Heart right ventricle (tissue), 16 donors: ENCODE measurements at regions not wholly inside any gene's neighbourhood (a gene's known extent, or its start where the extent isn't known, plus 50 kb on each side); places are given as distances from the start of the nearest gene placed in this dataset.

Experiments
- ATAC-seq, 8 donors: fragments of 200-7000 bp; cut with Tn5 transposase; one replicate each; pipeline ENCODE4 v1.9.1; 2020; ENCODE audit warnings: mild to moderate bottlenecking in 8 of 8, moderate library complexity in 8 of 8, moderate number of reproducible peaks in 1 of 8
- DNase-seq, 2 donors: peaks; one replicate each; pipeline ENCODE4 v3.0.0-alpha.2; 2020
- H3K27ac ChIP-seq, 10 donors: fragments of 200-600 bp; sonication (generic) in 2 of 10; one replicate each; pipeline versions ENCODE4 v1.5.0 to v1.8.0; 2020 to 2022; ENCODE audit warnings: mild to moderate bottlenecking in 3 of 10
- H3K27me3 ChIP-seq, 7 donors: fragments of 200-600 bp; one replicate each; pipeline ENCODE4 v1.8.0; 2021 to 2022; ENCODE audit warnings: mild to moderate bottlenecking in 2 of 7
- H3K36me3 ChIP-seq, 9 donors: fragments of 200-600 bp; sonication (generic) in 1 of 9; one replicate each; pipeline versions ENCODE4 v1.5.0 to v1.8.0; 2020 to 2022; ENCODE audit warnings: mild to moderate bottlenecking in 2 of 9
- H3K4me1 ChIP-seq, 9 donors: fragments of 200-600 bp; sonication (generic) in 1 of 9; one replicate each; pipeline versions ENCODE4 v1.5.0 to v1.8.0; 2020 to 2022; ENCODE audit warnings: mild to moderate bottlenecking in 4 of 9
- H3K4me3 ChIP-seq, 10 donors: fragments of 200-600 bp; sonication (generic) in 2 of 10; one replicate each; pipeline versions ENCODE4 v1.5.0 to v1.8.0; 2020 to 2022; ENCODE audit warnings: mild to moderate bottlenecking in 7 of 10, moderate library complexity in 2 of 10
- H3K9me3 ChIP-seq, 11 donors: fragments of 200-600 bp in 10 of 11; sonication (generic) in 2 of 11; one replicate each; pipeline versions ENCODE4 v1.5.0 to v1.8.0; 2013 to 2022; ENCODE audit warnings: mild to moderate bottlenecking in 2 of 11, control low read depth in 1 of 11, moderate library complexity in 1 of 11
- CTCF ChIP-seq, 9 donors: fragments of 200-600 bp; sonication (generic) in 2 of 9; IDR thresholded peaks; one replicate each; pipeline versions ENCODE4 v1.5.0 to v1.8.0; 2021 to 2022; ENCODE audit warnings: antibody characterized with exemption in 9 of 9, mild to moderate bottlenecking in 5 of 9, moderate library complexity in 1 of 9
- WGBS, 2 donors: extraction: QIAGEN DNeasy Blood & Tissue Kit; methylation state at CpG; one replicate each; pipeline ENCODE4 v1.1.7; 2013; ENCODE audit warnings: inconsistent platforms in 1 of 2; 5-methylcytosine and 5-hydroxymethylcytosine counted together
- intact Hi-C, 10 donors: fragments of 100-400 bp; cut with DNase I; formaldehyde crosslinking; loops; one replicate each; pipeline versions ENCODE4 v1.11.1 to v1.14.2; 2022
- donor health status: Arrhythmogenic right ventricular cardiomyopathy.
- donor health status: ischemic (EF 13 %, LVEDD 7.1; RV severe dilation, severe dysfunction).
- donor health status: healthy with polysubstance abuse.
- donor health status: DM: no; HTN: yes; CAD: no.
- donor health status: DM: no; HTN: no; CAD: no.
- donor health status: ischemic (EF 25% LVEDD 6.9; RV normal size, moderate dysfunction).
- donor health status: ischemic (EF 25% LVEDD 5.7; RV mildly dilated, moderate dysfunction).
- donor health status: healthy.
- donor health status: DM: yes; HTN: yes; CAD: no.
- donor health status: Ischemic cardiomyopathy.
- donor health status: ischemic (EF 35%, LVEDD 5.7; RV mildly dilated, moderate dysfunction).
- donor health status: nonischemic (EF 11% LVEDD 7.7; RV severe dilation, severe dysfunction).
- donor health status: DM: yes; HTN: yes; CAD: no.
- donor health status: PGD.
- donor health status: ischemic (EF 29% LVEDD 5.4; RV normal size, mild dysfunction).
- donor health status: nonischemic (EF 23%, LVEDD 6.1; RV moderate dilation, normal function).

- Histone ChIP-seq H3K4me1 (peaks cover 0 to 20% (median 7%) of the 10 kb centered on the region in 9 donors), H3K4me3 (peak overlapping the region in 9 of 10 donors; percentile 72 to 95 (median 82)), H3K36me3 (no peaks in the 10 kb centered on the region), H3K9me3 (peaks cover 0 to 3% (median 0%) of the 10 kb centered on the region in 11 donors), H3K27me3 (peaks cover 0 to 42% (median 0%) of the 10 kb centered on the region in 7 donors), H3K27ac (no peak overlapping the region)
- TF ChIP-seq CTCF (IDR thresholded peaks at IDR 0.05) = no peak
- 18 to 38% methylated on average over 14 of the region's 14 CpGs for WGBS, 2 donors
- ATAC-seq (peak in 4 of 8 donors; percentile 45 to 63 (median 50)), DNase-seq (no peak)
- intact Hi-C loops = no loop called here
Observed at GRCh38 chr7:18087687-18088078, 60.0 kb upstream of the PRPS1L1 start.

- no peaks in the 10 kb centered on the region for H3K27me3 ChIP-seq
- ATAC-seq (no peak), DNase-seq (no peak)
- no peaks in the 10 kb centered on the region for H3K36me3 ChIP-seq
- 71 to 77% methylated on average over 2 of the region's 2 CpGs for WGBS, 2 donors
- peaks cover 0 to 14% (median 0%) of the 10 kb centered on the region in 11 donors for H3K9me3 ChIP-seq
- TF ChIP-seq CTCF (IDR thresholded peaks at IDR 0.05) = no peak
- intact Hi-C loops = no loop called here
- no peak overlapping the region for H3K4me3 ChIP-seq
- no peaks in the 10 kb centered on the region for H3K4me1 ChIP-seq
- no peak overlapping the region for H3K27ac ChIP-seq
Observed at GRCh38 chr7:18096087-18096486, 68.4 kb upstream of the PRPS1L1 start.

DNA sequence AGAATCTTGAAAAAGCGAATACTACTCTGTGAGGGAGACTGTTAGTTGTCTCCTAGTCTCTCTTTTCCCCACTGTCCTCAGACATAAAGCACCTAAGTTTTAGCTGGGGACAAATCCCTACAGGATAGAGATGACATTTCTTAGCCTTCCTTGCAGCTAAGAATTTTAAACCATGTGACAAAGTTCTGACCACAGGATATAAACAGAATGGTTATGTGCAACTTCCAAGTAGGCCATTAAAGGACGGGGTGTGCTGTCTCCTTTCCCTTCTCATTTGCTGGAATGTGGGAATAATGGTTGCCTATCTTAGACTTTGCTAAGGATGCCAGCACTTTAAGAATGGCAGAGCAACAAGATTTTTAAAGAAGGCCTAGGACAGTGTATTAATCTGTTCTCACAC is 74.9 kb upstream of the PRPS1L1 start:
- Histone ChIP-seq H3K4me3 (no peak overlapping the region), H3K27me3 (no peaks in the 10 kb centered on the region), H3K9me3 (peaks cover 0 to 16% (median 0%) of the 10 kb centered on the region in 11 donors), H3K36me3 (no peaks in the 10 kb centered on the region), H3K4me1 (no peaks in the 10 kb centered on the region), H3K27ac (no peak overlapping the region)
- TF ChIP-seq CTCF (IDR thresholded peaks at IDR 0.05) = no peak
- intact Hi-C loops = no loop called here
- WGBS, 2 donors = 85 to 89% methylated on average over 2 of the region's 2 CpGs
- no peak for ATAC-seq
- DNase-seq = no peak

- DNase-seq = no peak
- ATAC-seq = no peak
- H3K27ac ChIP-seq = no peak overlapping the region
- no peaks in the 10 kb centered on the region for H3K4me1 ChIP-seq
- H3K4me3 ChIP-seq = no peak overlapping the region
- H3K36me3 ChIP-seq = no peaks in the 10 kb centered on the region
- peaks cover 0 to 16% (median 0%) of the 10 kb centered on the region in 11 donors for H3K9me3 ChIP-seq
- no peaks in the 10 kb centered on the region for H3K27me3 ChIP-seq
- TF ChIP-seq CTCF (IDR thresholded peaks at IDR 0.05) = no peak
- 94 to 97% methylated on average over 15 of the region's 15 CpGs for WGBS, 2 donors
- intact Hi-C loops = no loop called here
Observed at GRCh38 chr7:18103436-18104218, 76.0 kb upstream of the PRPS1L1 start.
